IMR-90 (cell line): ENCODE measurements at regions not wholly inside any gene's neighbourhood (a gene's known extent, or its start where the extent isn't known, plus 50 kb on each side); places are given as distances from the start of the nearest gene placed in this dataset.

ENCODE experiments used
- ATAC-seq: fragments of 200-7000 bp; cut with Tn5 transposase; 2 replicates; pipeline ENCODE4 v1.9.1; 2020; ENCODE audit warnings: low read depth, mild to moderate bottlenecking, moderate library complexity
- BruUV-seq: library from RNA; stranded (reverse); fragments of 400-500 nt; replicated peaks from 2 replicates; lab custom pipeline; 2021; lab: Mats Ljungman, UMichigan
- CTCF ChIA-PET: fragments of 300-600 bp; formaldehyde crosslinking; extraction: SDS; loops from one replicate; lab custom pipeline; 2021; ENCODE audit warnings: antibody characterized with exemption; lab: Yijun Ruan, JAX
- POLR2A ChIA-PET: fragments of 300-600 bp; sonication (Branson Sonifier 250); formaldehyde crosslinking; loops from one replicate; lab custom pipeline; 2022; ENCODE audit warnings: antibody characterized with exemption; ENCODE audit not compliant: unreplicated experiment; lab: Charles Lee
- DNase-seq: peaks from one replicate; pipeline ENCODE4 v3.0.0; 2013
- H2AFZ ChIP-seq: replicated peaks from 2 replicates; pipeline ENCODE3; 2013; ENCODE audit warnings: low read length, mild to moderate bottlenecking; ENCODE audit not compliant: poor library complexity
- H2AK5ac ChIP-seq: 2 replicates; pipeline ENCODE4 v1.6.1; 2013; ENCODE audit warnings: low read depth, low read length, inconsistent platforms
- H2AK9ac ChIP-seq: replicated peaks from 2 replicates; pipeline ENCODE3; 2013; ENCODE audit warnings: mild to moderate bottlenecking, low read depth, low read length, moderate library complexity; ENCODE audit not compliant: poor library complexity
- H2BK120ac ChIP-seq: 2 replicates; pipeline ENCODE4 v1.6.1; 2013; ENCODE audit warnings: low read depth, low read length, inconsistent platforms
- H2BK15ac ChIP-seq: 3 replicates; pipeline ENCODE4 v1.6.1; 2013; ENCODE audit warnings: low read depth, low read length, inconsistent platforms
- H2BK20ac ChIP-seq: 2 replicates; pipeline ENCODE4 v1.6.1; 2013; ENCODE audit warnings: low read depth, mild to moderate bottlenecking, inconsistent platforms, low read length, moderate library complexity
- H2BK5ac ChIP-seq: 2 replicates; pipeline ENCODE4 v1.6.1; 2013; ENCODE audit warnings: mild to moderate bottlenecking, low read depth, low read length, inconsistent platforms; ENCODE audit not compliant: poor library complexity, severe bottlenecking
- H3K14ac ChIP-seq: replicated peaks from 2 replicates; pipeline ENCODE4 v1.6.1; 2013; ENCODE audit warnings: low read depth, low read length, inconsistent platforms
- H3K18ac ChIP-seq: 2 replicates; pipeline ENCODE4 v1.6.1; 2013; ENCODE audit warnings: low read depth, low read length, control low read depth
- H3K23ac ChIP-seq: 2 replicates; pipeline ENCODE4 v1.6.1; 2013; ENCODE audit warnings: low read depth, low read length, inconsistent platforms
- H3K27ac ChIP-seq: 2 replicates; pipeline ENCODE4 v1.5.1; 2013; ENCODE audit warnings: mild to moderate bottlenecking, control low read depth, low read length; ENCODE audit not compliant: insufficient read depth
- H3K27me3 ChIP-seq: 2 replicates; pipeline ENCODE4 v1.6.1; 2013; ENCODE audit warnings: low read length; ENCODE audit not compliant: control insufficient read depth, insufficient read depth
- H3K36me3 ChIP-seq: 2 replicates; pipeline ENCODE4 v1.6.1; 2013; ENCODE audit warnings: low read length, mixed read lengths; ENCODE audit not compliant: control insufficient read depth, insufficient read depth
- H3K4ac ChIP-seq: 2 replicates; pipeline ENCODE4 v1.6.1; 2013; ENCODE audit warnings: low read depth, low read length, inconsistent platforms
- H3K4me1 ChIP-seq: 2 replicates; pipeline ENCODE4 v1.6.1; 2013; ENCODE audit warnings: low read length, mixed read lengths; ENCODE audit not compliant: control insufficient read depth, insufficient read depth
- H3K4me2 ChIP-seq: 2 replicates; pipeline ENCODE4 v1.6.1; 2013; ENCODE audit warnings: low read depth, mild to moderate bottlenecking, control low read depth, low read length, moderate library complexity
- H3K4me3 ChIP-seq: 2 replicates; pipeline ENCODE4 v1.5.1; 2013; ENCODE audit warnings: low read depth, mild to moderate bottlenecking, control low read depth, low read length, moderate library complexity; ENCODE audit not compliant: insufficient read depth
- H3K56ac ChIP-seq: 2 replicates; pipeline ENCODE4 v1.6.1; 2013; ENCODE audit warnings: low read length, inconsistent platforms; ENCODE audit not compliant: insufficient read depth; ENCODE audit errors: extremely low read depth
- H3K79me1 ChIP-seq, 2 experiments: 2 replicates each; pipeline ENCODE4 v1.6.1; 2013; ENCODE audit warnings: low read length in 2 of 2, inconsistent platforms in 1 of 2, low read depth in 1 of 2
- H3K9ac ChIP-seq: 2 replicates; pipeline ENCODE4 v1.6.1; 2013; ENCODE audit warnings: low read depth, low read length, control low read depth
- H3K9me1 ChIP-seq: 2 replicates; pipeline ENCODE4 v1.6.1; 2013; ENCODE audit warnings: low read length, inconsistent platforms; ENCODE audit not compliant: insufficient read depth
- H3K9me3 ChIP-seq: 2 replicates; pipeline ENCODE4 v1.6.1; 2013; ENCODE audit warnings: low read length; ENCODE audit not compliant: control insufficient read depth, insufficient read depth
- H4K20me1 ChIP-seq: 2 replicates; pipeline ENCODE4 v1.6.1; 2013; ENCODE audit warnings: low read length, inconsistent platforms; ENCODE audit not compliant: insufficient read depth
- H4K5ac ChIP-seq: 2 replicates; pipeline ENCODE4 v1.6.1; 2013; ENCODE audit warnings: mild to moderate bottlenecking, low read depth, low read length, control low read depth
- H4K8ac ChIP-seq, 2 experiments: 2 replicates each; pipeline ENCODE4 v1.6.1; 2013; ENCODE audit warnings: low read depth in 2 of 2, low read length in 2 of 2, control low read depth in 1 of 2, inconsistent platforms in 1 of 2
- H4K91ac ChIP-seq: 2 replicates; pipeline ENCODE4 v1.6.1; 2013; ENCODE audit warnings: low read depth, low read length, inconsistent platforms; ENCODE audit not compliant: insufficient read depth
- CEBPB ChIP-seq: IDR thresholded peaks from 2 replicates; pipeline ENCODE4 v1.6.1; 2012; ENCODE audit warnings: low read depth, low read length, improper control_type of control experiment
- CHD1 ChIP-seq: IDR thresholded peaks from 2 replicates; pipeline ENCODE4 v1.6.1; 2012; ENCODE audit warnings: low read depth, low read length, improper control_type of control experiment
- RCOR1 ChIP-seq: IDR thresholded peaks from 2 replicates; pipeline ENCODE4 v1.6.1; 2012; ENCODE audit warnings: mild to moderate bottlenecking, low read length, improper control_type of control experiment; ENCODE audit not compliant: insufficient replicate concordance
- WGBS, 2 experiments: methylation state at CpG; one replicate each; pipeline versions ENCODE4 v1.1.5 to v1.1.7; 2013; ENCODE audit warnings: missing lambda C conversion rate in 2 of 2; ENCODE audit not compliant: insufficient read length in 1 of 2; ENCODE audit errors: extremely low coverage in 2 of 2; 5-methylcytosine and 5-hydroxymethylcytosine counted together
- dilution Hi-C: fragments of 300-500 bp; cut with HindIII; formaldehyde crosslinking; loops from one replicate; pipeline ENCODE4 v1.14.3; 2018; ENCODE audit warnings: low sequenced_read_pairs; ENCODE audit not compliant: unreplicated experiment
- in situ Hi-C: fragments of 300-500 bp; cut with MboI; formaldehyde crosslinking; loops from 3 replicates; pipeline ENCODE4 v1.14.3; 2019; ENCODE audit warnings: low sequenced_read_pairs, inconsistent platforms, mixed read lengths
- intact Hi-C: fragments of 100-400 bp; cut with micrococcal nuclease; formaldehyde crosslinking; loops from 2 replicates; pipeline ENCODE4 v1.10.0; 2022

DNA sequence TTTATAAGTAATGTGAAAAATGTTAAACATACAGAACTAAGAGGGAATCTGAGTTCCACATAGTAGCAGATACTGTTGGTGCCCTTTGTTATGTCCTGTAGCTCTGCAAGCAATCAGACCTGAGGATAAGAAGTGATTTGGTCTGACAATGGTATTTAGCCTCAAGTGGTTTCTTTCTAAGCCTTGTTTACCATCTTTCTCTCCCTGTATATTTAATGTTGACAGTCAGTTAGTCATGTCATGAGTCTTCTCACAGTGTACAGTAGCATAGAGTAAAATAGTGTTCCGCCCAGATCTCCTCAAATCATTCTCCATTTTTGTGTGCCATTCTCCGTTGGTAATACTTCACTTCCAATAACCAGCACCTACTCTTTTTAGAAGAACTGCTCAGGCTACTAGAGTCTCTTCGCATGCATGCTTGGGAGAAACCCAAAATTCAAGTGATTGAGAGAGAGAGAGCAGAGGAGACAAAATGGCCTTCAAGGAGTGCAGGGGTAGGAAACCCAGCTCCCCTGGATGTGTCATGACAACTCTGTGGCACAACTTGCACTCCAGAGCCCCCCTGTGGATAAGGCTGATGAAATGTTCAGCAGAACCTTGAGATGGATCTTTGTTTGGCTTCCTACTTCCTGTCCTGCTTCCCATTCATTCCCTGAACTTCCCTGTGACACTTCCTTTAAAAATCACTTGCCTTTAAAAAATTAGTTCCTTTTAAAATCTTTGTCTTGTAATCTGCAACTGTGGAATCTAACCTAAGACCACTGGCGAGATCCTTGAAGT lies 129.2 kb upstream of the FST start (continued):
- no peak for TF ChIP-seq CEBPB
- TF ChIP-seq CHD1: no peak

DNA sequence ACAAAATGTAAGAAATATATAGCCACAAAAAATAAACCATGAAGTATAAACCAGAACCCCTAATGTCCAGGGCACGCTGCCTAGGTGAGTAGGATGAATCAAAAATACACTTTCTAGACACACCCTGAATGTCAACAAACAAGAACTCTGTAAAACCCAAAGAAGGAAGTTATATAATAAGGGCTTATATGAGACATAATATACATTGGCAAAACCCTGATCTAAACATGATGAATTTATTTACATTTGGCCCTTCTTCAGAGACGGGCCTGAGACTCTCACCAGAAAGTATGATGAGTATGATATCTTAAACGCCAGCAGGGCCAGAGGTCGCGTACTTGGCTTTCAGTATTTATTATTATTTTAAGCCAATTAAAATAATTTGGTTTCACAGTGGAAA lies 125.1 kb upstream of the FST start:
- ATAC-seq: peak; percentile 73
- no peak overlapping the region; the same call in 1 of the 2 replicates for H3K18ac ChIP-seq
- no peak overlapping the region for H3K14ac ChIP-seq
- no peak overlapping the region for H3K23ac ChIP-seq
- no peak overlapping the region for H2AK5ac ChIP-seq
- H2BK120ac ChIP-seq: no peak overlapping the region
- no peak overlapping the region for H4K5ac ChIP-seq
- H4K20me1 ChIP-seq: no peaks in the 10 kb centered on the region
- H2AFZ ChIP-seq: no peak overlapping the region
- peaks cover 12% of the 10 kb centered on the region; the same call in 1 of the 2 replicates for H3K4me1 ChIP-seq
- WGBS, 2 experiments: no CpG with 5 or more reads among the region's 5 CpGs
- H2BK20ac ChIP-seq: no peak overlapping the region
- DNase-seq: peak; percentile 81
- BruUV-seq: no TSS peak
- no peak overlapping the region for H2BK5ac ChIP-seq
- POLR2A ChIA-PET: interaction anchor here (0.7 kb wide), 1 partner anchor 130 kb away, joined by 3 read pairs; no protein-coding TSS in a partner anchor
- in situ Hi-C loops (no loop called here), dilution Hi-C loops (no loop called here), intact Hi-C loops (no loop called here)
- no peaks in the 10 kb centered on the region; the same call in 1 of the 2 replicates for H3K9me3 ChIP-seq
- no peak overlapping the region for H2AK9ac ChIP-seq
- no peak overlapping the region for H4K91ac ChIP-seq
- H3K56ac ChIP-seq: no peak overlapping the region; the same call in 1 of the 2 replicates
- no peak overlapping the region for H3K9ac ChIP-seq
- CTCF ChIA-PET: interaction anchor here (1.0 kb wide), 1 partner anchor 23 kb away, joined by 3 read pairs; no protein-coding TSS in a partner anchor
- no peaks in the 10 kb centered on the region for H3K9me1 ChIP-seq
- no peak overlapping the region for H4K8ac ChIP-seq
- H3K27ac ChIP-seq: no peak overlapping the region
- H3K27me3 ChIP-seq: no peaks in the 10 kb centered on the region
- H2BK15ac ChIP-seq: no peak overlapping the region
- no peak for TF ChIP-seq RCOR1
- H3K4me3 ChIP-seq: no peak overlapping the region
- H3K36me3 ChIP-seq: no peaks in the 10 kb centered on the region
- peaks cover 0 to 3% of the 10 kb centered on the region in 2 experiments; a peak in 1 of 4 replicates for H3K79me1 ChIP-seq
- no peak overlapping the region for H3K4ac ChIP-seq
- H3K4me2 ChIP-seq: no peak overlapping the region
